ENCODE measurements at regions not wholly inside any gene's neighbourhood (a gene's known extent, or its start where the extent isn't known, plus 50 kb on each side); places are given as distances from the start of the nearest gene placed in this dataset.

DNA sequence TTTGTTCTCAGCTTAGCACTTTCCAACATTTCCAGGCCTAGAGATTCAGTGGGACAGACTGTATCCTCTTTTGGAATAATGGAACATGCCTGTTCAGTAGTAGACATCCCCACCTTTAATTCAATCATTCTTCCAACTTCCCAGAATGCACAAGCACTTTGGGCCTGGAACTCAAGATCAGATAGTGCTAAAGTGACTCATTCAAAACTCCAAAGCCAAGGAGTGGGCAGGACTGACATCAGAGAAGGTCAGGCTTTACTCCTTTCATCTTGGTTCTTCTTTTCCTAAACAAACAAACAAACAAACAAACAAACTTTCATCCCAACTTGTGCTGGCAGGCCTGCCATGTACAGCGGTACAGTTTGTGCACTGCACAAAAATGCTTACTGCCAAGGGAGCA, 172.0 kb downstream of the AXIN2 start:
- TF ChIP-seq, protein P1, sequence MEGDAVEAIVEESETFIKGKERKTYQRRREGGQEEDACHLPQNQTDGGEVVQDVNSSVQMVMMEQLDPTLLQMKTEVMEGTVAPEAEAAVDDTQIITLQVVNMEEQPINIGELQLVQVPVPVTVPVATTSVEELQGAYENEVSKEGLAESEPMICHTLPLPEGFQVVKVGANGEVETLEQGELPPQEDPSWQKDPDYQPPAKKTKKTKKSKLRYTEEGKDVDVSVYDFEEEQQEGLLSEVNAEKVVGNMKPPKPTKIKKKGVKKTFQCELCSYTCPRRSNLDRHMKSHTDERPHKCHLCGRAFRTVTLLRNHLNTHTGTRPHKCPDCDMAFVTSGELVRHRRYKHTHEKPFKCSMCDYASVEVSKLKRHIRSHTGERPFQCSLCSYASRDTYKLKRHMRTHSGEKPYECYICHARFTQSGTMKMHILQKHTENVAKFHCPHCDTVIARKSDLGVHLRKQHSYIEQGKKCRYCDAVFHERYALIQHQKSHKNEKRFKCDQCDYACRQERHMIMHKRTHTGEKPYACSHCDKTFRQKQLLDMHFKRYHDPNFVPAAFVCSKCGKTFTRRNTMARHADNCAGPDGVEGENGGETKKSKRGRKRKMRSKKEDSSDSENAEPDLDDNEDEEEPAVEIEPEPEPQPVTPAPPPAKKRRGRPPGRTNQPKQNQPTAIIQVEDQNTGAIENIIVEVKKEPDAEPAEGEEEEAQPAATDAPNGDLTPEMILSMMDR (IDR thresholded peaks at IDR 0.05; ENCODE audit: extremely low read depth, insufficient read depth, missing control alignments) = no peak
- DNase-seq (ENCODE audit: low spot score) = no peak
- in situ Hi-C loops (cut with MboI; ENCODE audit: low pct_unique_long_range_greater_than_20kb, low sequenced_read_pairs, unreplicated experiment) = no loop called here

DNA sequence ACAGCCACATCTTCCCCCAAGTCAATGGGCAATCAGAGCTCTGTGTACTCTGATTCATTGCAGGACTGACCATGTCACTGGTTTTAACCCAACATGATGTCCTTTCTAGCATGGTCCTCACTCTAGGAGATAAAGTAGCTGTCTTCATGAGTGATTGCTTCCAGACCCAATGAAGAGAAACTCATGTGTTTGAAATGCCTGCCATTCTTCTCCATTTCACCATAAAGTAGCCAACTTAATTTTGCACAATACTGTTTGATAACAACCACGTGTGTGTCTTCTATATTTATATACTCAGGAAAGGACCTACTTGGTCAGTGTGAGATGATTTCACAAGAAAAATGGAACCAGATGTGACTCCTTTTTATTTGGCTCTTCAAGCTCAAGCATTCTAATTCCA, 172.5 kb downstream of the AXIN2 start:
- TF ChIP-seq, protein P1 (IDR thresholded peaks at IDR 0.05; ENCODE audit: extremely low read depth, insufficient read depth, missing control alignments) = no peak
- no peak for DNase-seq (ENCODE audit: low spot score)
- in situ Hi-C loops (cut with MboI; ENCODE audit: low pct_unique_long_range_greater_than_20kb, low sequenced_read_pairs, unreplicated experiment) = no loop called here

DNA sequence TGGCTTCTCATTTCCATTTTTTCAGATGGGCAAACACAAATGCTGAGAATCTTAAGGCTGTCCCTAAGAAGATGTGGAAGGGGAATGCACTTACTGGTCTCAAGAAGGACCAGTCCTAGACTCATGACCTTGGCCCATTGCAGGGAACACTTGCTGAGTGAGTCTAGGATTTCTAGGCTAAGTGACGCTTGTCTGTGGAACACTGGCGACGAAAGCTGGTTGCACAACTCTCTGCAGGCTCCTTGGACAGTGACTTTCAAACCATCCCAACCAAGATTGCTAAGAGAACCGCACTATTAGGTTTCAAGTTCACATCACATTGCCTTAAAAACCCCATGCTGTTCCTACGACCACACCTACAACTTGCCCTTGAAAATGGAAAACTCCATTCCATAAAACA, 174.1 kb downstream of the AXIN2 start:
- in situ Hi-C loops (cut with MboI; ENCODE audit: low pct_unique_long_range_greater_than_20kb, low sequenced_read_pairs, unreplicated experiment) = no loop called here
- TF ChIP-seq, protein P1 (IDR thresholded peaks at IDR 0.05; ENCODE audit: extremely low read depth, insufficient read depth, missing control alignments) = no peak
- no peak for DNase-seq (ENCODE audit: low spot score)

DNA sequence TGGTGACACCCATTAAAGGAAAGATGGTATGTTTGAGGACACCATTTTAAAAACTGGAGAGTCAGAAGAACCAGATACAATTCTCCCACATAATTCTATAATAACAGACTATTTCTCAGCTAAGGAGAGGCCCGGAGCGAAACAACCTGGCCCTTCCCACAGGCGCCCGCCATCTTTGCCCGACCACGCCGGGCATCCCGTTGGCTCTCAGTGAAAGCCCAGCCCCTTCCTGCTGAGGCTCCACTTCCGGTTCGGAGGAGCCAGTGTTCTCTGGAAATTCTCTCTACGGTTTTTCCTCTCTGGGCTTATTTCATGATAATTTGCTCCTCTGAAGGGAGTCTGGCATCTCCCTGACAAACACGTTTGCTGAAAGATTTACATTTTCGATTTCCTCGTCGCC, 175.7 kb downstream of the AXIN2 start:
- TF ChIP-seq, protein P1 (IDR thresholded peaks at IDR 0.05; ENCODE audit: extremely low read depth, insufficient read depth, missing control alignments) = no peak
- no peak for DNase-seq (ENCODE audit: low spot score)
- in situ Hi-C loops (cut with MboI; ENCODE audit: low pct_unique_long_range_greater_than_20kb, low sequenced_read_pairs, unreplicated experiment) = no loop called here

DNA sequence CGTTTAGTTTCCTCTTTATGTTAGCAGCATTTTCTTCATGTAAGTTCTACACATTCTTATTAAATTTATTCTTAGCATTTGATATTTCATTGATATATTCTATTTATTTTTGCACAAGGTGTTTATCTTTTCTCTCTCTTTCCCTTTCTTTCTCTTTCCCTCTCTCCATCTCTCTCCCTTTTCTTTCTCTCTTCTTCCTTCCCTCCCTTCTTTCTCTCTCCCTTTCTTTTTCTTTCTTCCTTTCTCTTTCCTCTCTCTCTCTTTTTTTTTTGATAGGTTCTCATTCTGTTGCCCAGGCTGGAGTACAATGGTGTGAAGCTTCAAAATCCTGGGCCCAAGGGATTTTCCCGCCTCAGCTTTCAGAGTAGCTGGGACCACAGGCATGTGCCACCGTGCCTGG, 176.4 kb downstream of the AXIN2 start:
- in situ Hi-C loops (cut with MboI; ENCODE audit: low pct_unique_long_range_greater_than_20kb, low sequenced_read_pairs, unreplicated experiment) = no loop called here
- TF ChIP-seq, protein P1 (IDR thresholded peaks at IDR 0.05; ENCODE audit: extremely low read depth, insufficient read depth, missing control alignments) = no peak
- DNase-seq (ENCODE audit: low spot score) = no peak

DNA sequence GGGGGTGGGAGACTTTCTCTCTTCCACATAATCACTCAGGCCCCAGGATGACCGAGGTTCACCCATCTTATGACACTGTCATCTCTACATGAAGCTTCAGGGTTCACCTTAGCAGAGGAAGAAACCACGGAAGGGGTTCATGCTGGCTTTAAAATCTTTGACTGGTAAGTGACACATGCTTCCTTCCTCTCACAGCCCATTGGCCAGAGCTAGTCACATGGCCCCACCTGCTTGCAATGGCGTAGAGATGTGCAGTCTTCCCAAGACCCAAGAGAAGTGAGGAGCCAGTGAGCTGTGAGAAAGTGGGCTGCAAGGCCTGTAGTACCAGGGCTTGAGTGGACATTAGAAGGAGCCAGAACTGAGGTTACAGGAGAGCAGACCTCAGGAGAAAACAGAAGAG, 180.3 kb downstream of the AXIN2 start:
- in situ Hi-C loops (cut with MboI; ENCODE audit: low pct_unique_long_range_greater_than_20kb, low sequenced_read_pairs, unreplicated experiment) = no loop called here
- DNase-seq (ENCODE audit: low spot score) = no peak
- TF ChIP-seq, protein P1 (IDR thresholded peaks at IDR 0.05; ENCODE audit: extremely low read depth, insufficient read depth, missing control alignments) = no peak

DNA sequence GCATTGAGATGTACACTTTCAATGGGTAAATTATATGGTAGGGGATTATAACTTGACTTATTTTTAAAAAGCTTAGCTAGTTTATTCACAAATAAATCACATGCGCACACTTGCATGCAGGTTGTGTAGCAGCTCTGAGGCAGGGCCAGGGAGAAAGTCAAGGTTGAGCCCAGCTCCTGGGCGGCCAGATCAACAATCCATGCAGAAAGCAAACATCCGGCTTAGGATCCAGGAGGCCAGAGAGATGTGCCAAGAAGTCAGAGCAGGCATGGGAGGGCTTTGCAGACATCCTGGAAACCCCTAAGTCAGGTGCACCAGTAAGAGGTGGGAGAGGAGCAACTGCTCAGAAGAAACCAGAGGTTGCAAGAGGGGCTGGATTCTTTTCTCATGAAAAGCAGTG, 186.5 kb downstream of the AXIN2 start:
- TF ChIP-seq, protein P1 (IDR thresholded peaks at IDR 0.05; ENCODE audit: extremely low read depth, insufficient read depth, missing control alignments) = no peak
- DNase-seq (ENCODE audit: low spot score) = no peak
- in situ Hi-C loops (cut with MboI; ENCODE audit: low pct_unique_long_range_greater_than_20kb, low sequenced_read_pairs, unreplicated experiment) = no loop called here
